GM21786 (cell line): ENCODE measurements at regions not wholly inside any gene's neighbourhood (a gene's known extent, or its start where the extent isn't known, plus 50 kb on each side); places are given as distances from the start of the nearest gene placed in this dataset.
"Not testable (repeated sequence)": the region's sequence is repeated elsewhere in the genome, so short reads cannot be mapped to it uniquely, and the experiment has no call there.

Experiments
- ATAC-seq: cut with Tn5 transposase; IDR thresholded peaks from one replicate; pipeline ENCODE4 v1.9.1; 2021; ENCODE audit not compliant: unreplicated experiment

- ATAC-seq, result no peak
Observed at GRCh38 chr5:40356248-40356647, 323.5 kb upstream of the PTGER4 start.

GRCh38 chr5:40355846-40356245 lies 323.9 kb upstream of the PTGER4 start:
- ATAC-seq, result no peak

GRCh38 chr5:40355181-40355580 lies 324.5 kb upstream of the PTGER4 start:
- ATAC-seq, result no peak

GRCh38 chr5:40354171-40354570 lies 325.5 kb upstream of the PTGER4 start:
- no peak for ATAC-seq

GRCh38 chr5:40353442-40353841 lies 326.3 kb upstream of the PTGER4 start:
- no peak for ATAC-seq

- no peak for ATAC-seq
Observed at GRCh38 chr5:40347981-40348725, 331.6 kb upstream of the PTGER4 start.

- no peak for ATAC-seq
Observed at GRCh38 chr5:40346901-40347300, 332.8 kb upstream of the PTGER4 start.

GRCh38 chr5:40338434-40338833 lies 341.3 kb upstream of the PTGER4 start:
- not testable (repeated sequence) for ATAC-seq

GRCh38 chr5:40334242-40334635 lies 345.5 kb upstream of the PTGER4 start:
- ATAC-seq, result no peak

GRCh38 chr5:40333459-40334241 lies 346.1 kb upstream of the PTGER4 start:
- ATAC-seq, result no peak

GRCh38 chr5:40332970-40333369 lies 346.7 kb upstream of the PTGER4 start:
- ATAC-seq, result no peak

GRCh38 chr5:40331616-40332015 lies 348.1 kb upstream of the PTGER4 start:
- no peak for ATAC-seq

GRCh38 chr5:40321514-40321913 lies 358.2 kb upstream of the PTGER4 start:
- no peak for ATAC-seq

- ATAC-seq, result no peak
Observed at GRCh38 chr5:40318395-40318794, 361.3 kb upstream of the PTGER4 start.

GRCh38 chr5:40317023-40317422 lies 362.7 kb upstream of the PTGER4 start:
- no peak for ATAC-seq

GRCh38 chr5:40315126-40315525 lies 364.6 kb upstream of the PTGER4 start:
- no peak for ATAC-seq

- no peak for ATAC-seq
Observed at GRCh38 chr5:40314275-40314674, 365.4 kb upstream of the PTGER4 start.

- ATAC-seq, result no peak
Observed at GRCh38 chr5:40312205-40312604, 367.5 kb upstream of the PTGER4 start.

- ATAC-seq, result no peak
Observed at GRCh38 chr5:40309851-40310250, 369.9 kb upstream of the PTGER4 start.

- ATAC-seq, result no peak
Observed at GRCh38 chr5:40308867-40309266, 370.8 kb upstream of the PTGER4 start.

- no peak for ATAC-seq
Observed at GRCh38 chr5:40307920-40308319, 371.8 kb upstream of the PTGER4 start.

- no peak for ATAC-seq
Observed at GRCh38 chr5:40306869-40307487, 372.7 kb upstream of the PTGER4 start.
